Muscle of leg (tissue), 3 donors: ENCODE measurements at regions not wholly inside any gene's neighbourhood (a gene's known extent, or its start where the extent isn't known, plus 50 kb on each side); places are given as distances from the start of the nearest gene placed in this dataset.

Experiments used
- DNase-seq: peaks from one replicate; pipeline ENCODE4 v3.0.0; 2013
- H3K27ac ChIP-seq: one replicate; pipeline ENCODE4 v1.5.1; 2013; ENCODE audit warnings: mild to moderate bottlenecking, low read length, control low read depth
- H3K27me3 ChIP-seq: one replicate; pipeline ENCODE4 v1.6.1; 2013; ENCODE audit warnings: low read length; ENCODE audit not compliant: control insufficient read depth, insufficient read depth
- H3K36me3 ChIP-seq: one replicate; pipeline ENCODE4 v1.6.1; 2013; ENCODE audit warnings: low read length; ENCODE audit not compliant: control insufficient read depth, insufficient read depth
- H3K4me1 ChIP-seq: one replicate; pipeline ENCODE4 v1.6.1; 2013; ENCODE audit warnings: low read length; ENCODE audit not compliant: control insufficient read depth, insufficient read depth
- H3K4me3 ChIP-seq: one replicate; pipeline ENCODE4 v1.5.1; 2013; ENCODE audit warnings: low read length, control low read depth
- H3K9me3 ChIP-seq: replicated peaks from 2 replicates; pipeline ENCODE4 v1.6.1; 2013; ENCODE audit warnings: low read depth, low read length; ENCODE audit not compliant: control insufficient read depth
- WGBS: methylation state at CpG from one replicate; pipeline ENCODE4 v1.1.5; 2013; ENCODE audit warnings: missing lambda C conversion rate; ENCODE audit not compliant: insufficient coverage; 5-methylcytosine and 5-hydroxymethylcytosine counted together

GRCh38 chr3:70870576-70870975 lies 558.1 kb upstream of the MDFIC2 start:
- Histone ChIP-seq H3K36me3 (no peaks in the 10 kb centered on the region), H3K27me3 (no peaks in the 10 kb centered on the region), H3K9me3 (peaks cover 6% of the 10 kb centered on the region), H3K27ac (no peak overlapping the region), H3K4me1 (no peaks in the 10 kb centered on the region), H3K4me3 (no peak overlapping the region)
- DNase-seq = no peak

DNA sequence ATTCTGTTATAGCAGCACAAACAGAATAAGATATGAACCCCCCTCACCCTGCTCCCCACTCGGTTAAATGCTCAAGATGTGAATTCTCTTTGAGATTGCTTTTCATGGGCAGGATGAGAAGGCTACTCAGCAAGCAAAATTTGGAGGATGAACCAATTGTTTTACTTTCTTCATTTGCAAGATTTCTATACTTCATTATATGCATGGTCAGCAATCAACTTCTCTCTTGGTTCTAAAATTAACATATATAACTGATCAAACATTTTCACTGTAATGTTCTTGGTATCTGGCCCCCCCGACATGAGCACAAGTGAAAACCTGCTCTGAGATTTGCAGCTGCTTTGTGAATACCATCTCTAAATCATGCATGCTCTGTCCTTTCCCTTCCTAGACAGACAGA lies 556.1 kb upstream of the MDFIC2 start:
- H3K9me3 ChIP-seq = peaks cover 10% of the 10 kb centered on the region
- WGBS = 67% methylated on average over 1 of the region's 2 CpGs
- no peaks in the 10 kb centered on the region for H3K4me1 ChIP-seq
- no peak for DNase-seq
- H3K27ac ChIP-seq = no peak overlapping the region
- no peaks in the 10 kb centered on the region for H3K36me3 ChIP-seq
- no peak overlapping the region for H3K4me3 ChIP-seq
- H3K27me3 ChIP-seq = no peaks in the 10 kb centered on the region

GRCh38 chr3:70863049-70863448 lies 550.6 kb upstream of the MDFIC2 start:
- H3K4me1 ChIP-seq = no peaks in the 10 kb centered on the region
- no peak overlapping the region for H3K4me3 ChIP-seq
- WGBS = 90% methylated on average over 3 of the region's 5 CpGs
- H3K27me3 ChIP-seq = no peaks in the 10 kb centered on the region
- peaks cover 4% of the 10 kb centered on the region for H3K9me3 ChIP-seq
- H3K36me3 ChIP-seq = no peaks in the 10 kb centered on the region
- no peak for DNase-seq
- H3K27ac ChIP-seq = no peak overlapping the region

- Histone ChIP-seq H3K4me1 (no peaks in the 10 kb centered on the region), H3K9me3 (peaks cover 4% of the 10 kb centered on the region), H3K27me3 (no peaks in the 10 kb centered on the region), H3K27ac (no peak overlapping the region), H3K36me3 (no peaks in the 10 kb centered on the region), H3K4me3 (no peak overlapping the region)
- no peak for DNase-seq
- WGBS = 85% methylated on average over 2 of the region's 2 CpGs
These were observed 549.4 kb upstream of the MDFIC2 start for GRCh38 chr3:70861855-70862254.

DNA sequence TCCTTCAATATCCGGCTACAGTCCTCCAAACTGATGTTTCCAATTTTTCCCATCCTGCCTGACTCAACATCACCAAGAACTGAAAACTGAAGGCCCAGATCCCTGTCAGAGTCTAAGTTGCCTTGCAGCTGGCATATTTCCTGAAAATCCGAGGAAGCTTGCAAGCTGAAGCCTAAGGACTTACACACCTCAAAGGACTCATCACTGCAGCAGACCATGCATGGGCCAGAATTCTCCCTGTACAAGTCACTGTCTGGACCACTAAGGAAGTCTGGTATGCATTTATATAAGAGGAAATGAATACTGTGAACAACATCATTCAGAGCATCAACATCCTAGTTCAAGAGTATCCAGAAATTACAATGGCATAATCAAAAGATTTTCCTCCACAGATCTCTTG lies 548.8 kb upstream of the MDFIC2 start:
- Histone ChIP-seq H3K36me3 (no peaks in the 10 kb centered on the region), H3K27ac (no peak overlapping the region)
- 52% methylated on average over 2 of the region's 2 CpGs for WGBS

GRCh38 chr3:70857916-70858315 lies 545.5 kb upstream of the MDFIC2 start:
- peak; percentile 57 for DNase-seq
- 67% methylated on average over 1 of the region's 7 CpGs for WGBS
- H3K27ac ChIP-seq = no peak overlapping the region
- no peak overlapping the region for H3K4me3 ChIP-seq
- no peaks in the 10 kb centered on the region for H3K27me3 ChIP-seq
- H3K4me1 ChIP-seq = peaks cover 2% of the 10 kb centered on the region
- H3K36me3 ChIP-seq = no peaks in the 10 kb centered on the region
- no peaks in the 10 kb centered on the region for H3K9me3 ChIP-seq

More for the DNA sequence above, 548.8 kb upstream of the MDFIC2 start:
- no peak for DNase-seq
- no peaks in the 10 kb centered on the region for H3K27me3 ChIP-seq
- H3K4me1 ChIP-seq = no peaks in the 10 kb centered on the region
- no peak overlapping the region for H3K4me3 ChIP-seq
- H3K9me3 ChIP-seq = peaks cover 4% of the 10 kb centered on the region

DNA sequence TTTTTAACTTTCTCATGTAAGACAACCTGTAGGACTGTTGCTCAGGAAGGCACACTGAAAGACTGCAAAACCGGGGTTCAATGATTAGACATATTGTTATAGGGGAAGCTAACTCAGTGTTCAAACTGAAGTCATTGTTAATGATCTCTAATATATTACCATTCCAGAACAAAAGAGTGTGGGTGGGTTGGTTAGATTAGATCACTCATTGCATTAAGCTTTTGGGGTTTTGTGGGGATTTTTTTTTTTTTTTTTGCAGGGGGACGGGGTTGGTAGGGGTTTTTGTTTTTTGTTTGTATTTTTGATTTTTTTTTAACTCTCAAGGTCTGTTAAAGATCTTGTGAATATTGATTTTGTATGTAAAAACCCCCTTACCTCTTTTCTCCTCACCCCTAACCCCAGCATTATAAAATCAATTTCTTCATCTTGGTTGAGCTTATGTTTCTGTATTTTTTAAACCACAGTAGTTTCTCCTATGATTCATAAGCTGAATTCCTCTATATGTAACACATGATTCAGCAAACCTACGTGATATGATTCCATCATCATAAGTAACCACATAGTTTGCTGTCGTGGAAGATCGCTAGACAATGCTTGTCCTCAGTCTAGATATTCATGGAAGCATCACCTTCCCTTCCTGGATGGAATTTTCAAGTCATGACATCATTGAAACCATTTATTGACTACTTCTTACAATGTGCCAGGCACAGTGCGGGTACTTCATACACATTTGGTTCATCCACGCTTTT lies 544.1 kb upstream of the MDFIC2 start:
- peaks cover 4% of the 10 kb centered on the region for H3K4me1 ChIP-seq
- H3K4me3 ChIP-seq = no peak overlapping the region
- DNase-seq = no peak
- H3K9me3 ChIP-seq = no peaks in the 10 kb centered on the region
- no peaks in the 10 kb centered on the region for H3K36me3 ChIP-seq
- no peak overlapping the region for H3K27ac ChIP-seq
- 94% methylated on average over 3 of the region's 7 CpGs for WGBS
- H3K27me3 ChIP-seq = no peaks in the 10 kb centered on the region

- Histone ChIP-seq H3K4me3 (no peak overlapping the region), H3K4me1 (peaks cover 7% of the 10 kb centered on the region), H3K27ac (no peak overlapping the region), H3K36me3 (no peaks in the 10 kb centered on the region), H3K27me3 (no peaks in the 10 kb centered on the region), H3K9me3 (no peaks in the 10 kb centered on the region)
- DNase-seq = no peak
- WGBS = no CpG with 5 or more reads among the region's 2 CpGs
These were observed 542.7 kb upstream of the MDFIC2 start for GRCh38 chr3:70855149-70855548.

- Histone ChIP-seq H3K36me3 (no peaks in the 10 kb centered on the region), H3K27me3 (no peaks in the 10 kb centered on the region), H3K9me3 (no peaks in the 10 kb centered on the region), H3K4me3 (no peak overlapping the region), H3K4me1 (peaks cover 12% of the 10 kb centered on the region), H3K27ac (no peak overlapping the region)
- no peak for DNase-seq
- 46% methylated on average over 5 of the region's 6 CpGs for WGBS
These were observed 541.7 kb upstream of the MDFIC2 start for GRCh38 chr3:70854108-70854507.

GRCh38 chr3:70853161-70853944 lies 540.9 kb upstream of the MDFIC2 start:
- no CpG with 5 or more reads among the region's 5 CpGs for WGBS
- Histone ChIP-seq H3K4me3 (no peak overlapping the region), H3K27ac (no peak overlapping the region), H3K4me1 (peaks cover 12% of the 10 kb centered on the region), H3K36me3 (no peaks in the 10 kb centered on the region), H3K27me3 (no peaks in the 10 kb centered on the region), H3K9me3 (no peaks in the 10 kb centered on the region)
- peak; percentile 26 for DNase-seq
